GM23338 (cell line): ENCODE measurements at regions not wholly inside any gene's neighbourhood (a gene's known extent, or its start where the extent isn't known, plus 50 kb on each side); places are given as distances from the start of the nearest gene placed in this dataset.

Experiments used
- ATAC-seq: fragments of 200-7000 bp; cut with Tn5 transposase; 3 replicates; pipeline ENCODE4 v1.9.1; 2020
- DNase-seq: peaks from one replicate; pipeline ENCODE4 v3.0.0-alpha.2; 2015; ENCODE audit warnings: low spot score
- H2AFZ ChIP-seq: fragments of 200-600 bp; sonication (generic); 2 replicates; pipeline ENCODE4 v1.8.0; 2016; ENCODE audit warnings: antibody characterized with exemption, mild to moderate bottlenecking, moderate library complexity
- H3F3A ChIP-seq: fragments of 200-600 bp; sonication (generic); replicated peaks from 2 replicates; pipeline ENCODE4 v1.8.0; 2017; ENCODE audit warnings: antibody characterized with exemption, mixed run types, low read depth
- H3K27ac ChIP-seq: fragments of 200-600 bp; sonication (generic); 2 replicates; pipeline ENCODE4 v1.6.1; 2016; ENCODE audit warnings: low read depth
- H3K27me3 ChIP-seq: fragments of 200-600 bp; sonication (generic); 2 replicates; pipeline ENCODE4 v1.8.0; 2016; ENCODE audit warnings: mild to moderate bottlenecking, mixed run types, moderate library complexity; ENCODE audit not compliant: insufficient read depth
- H3K36me3 ChIP-seq: fragments of 200-600 bp; sonication (generic); 2 replicates; pipeline ENCODE4 v1.8.0; 2016; ENCODE audit warnings: mild to moderate bottlenecking; ENCODE audit not compliant: insufficient read depth
- H3K4me1 ChIP-seq: fragments of 200-600 bp; sonication (generic); 2 replicates; pipeline ENCODE4 v1.8.0; 2016; ENCODE audit warnings: mild to moderate bottlenecking, moderate library complexity; ENCODE audit not compliant: insufficient read depth
- H3K4me2 ChIP-seq: fragments of 200-600 bp; sonication (generic); 2 replicates; pipeline ENCODE4 v1.7.1; 2017; ENCODE audit warnings: mixed run types
- H3K4me3 ChIP-seq: fragments of 200-600 bp; sonication (generic); 2 replicates; pipeline ENCODE4 v1.6.1; 2016; ENCODE audit warnings: mixed run types
- H3K79me2 ChIP-seq: fragments of 200-600 bp; sonication (generic); replicated peaks from 2 replicates; pipeline ENCODE4 v1.8.0; 2017; ENCODE audit warnings: mild to moderate bottlenecking; ENCODE audit not compliant: insufficient read depth
- H3K9me2 ChIP-seq: fragments of 200-600 bp; sonication (generic); 2 replicates; pipeline ENCODE4 v1.8.0; 2017; ENCODE audit not compliant: insufficient read depth
- H4K20me1 ChIP-seq: fragments of 200-600 bp; sonication (generic); replicated peaks from 2 replicates; pipeline ENCODE4 v1.8.0; 2017; ENCODE audit warnings: mild to moderate bottlenecking; ENCODE audit not compliant: insufficient read depth
- H3K27ac Mint-ChIP-seq: 2 replicates; pipeline ENCODE4 v1.8.0; 2020; ENCODE audit warnings: inconsistent platforms, mild to moderate bottlenecking, moderate library complexity, mixed read lengths
- H3K27me3 Mint-ChIP-seq: 3 replicates; pipeline ENCODE4 v1.8.0; 2022; ENCODE audit warnings: low read depth, mild to moderate bottlenecking, moderate library complexity, mixed read lengths, inconsistent platforms; ENCODE audit not compliant: insufficient read depth, poor library complexity
- H3K36me3 Mint-ChIP-seq: 3 replicates; pipeline ENCODE4 v1.8.0; 2021; ENCODE audit warnings: low read depth, mild to moderate bottlenecking, inconsistent platforms, moderate library complexity, mixed read lengths
- H3K4me1 Mint-ChIP-seq: 3 replicates; pipeline ENCODE4 v1.8.0; 2020; ENCODE audit warnings: mild to moderate bottlenecking, inconsistent platforms, mixed read lengths
- H3K4me3 Mint-ChIP-seq: 3 replicates; pipeline ENCODE4 v1.8.0; 2021; ENCODE audit warnings: moderate library complexity, mild to moderate bottlenecking, inconsistent platforms, mixed read lengths
- H3K9me3 Mint-ChIP-seq: 3 replicates; pipeline ENCODE4 v1.8.0; 2020; ENCODE audit warnings: moderate library complexity, mild to moderate bottlenecking, inconsistent platforms, mixed read lengths
- CREB1 ChIP-seq: fragments of 250-450 bp; sonication (Bioruptor Pico); IDR thresholded peaks from 2 replicates; pipeline ENCODE4 v1.5.0; 2020; ENCODE audit warnings: low read depth, mild to moderate bottlenecking, moderate library complexity
- EZH2 ChIP-seq: fragments of 200-600 bp; sonication (generic); IDR thresholded peaks from one replicate; pipeline ENCODE4 v1.8.0; 2017; ENCODE audit warnings: antibody characterized with exemption, mild to moderate bottlenecking, low read depth; ENCODE audit not compliant: unreplicated experiment
- EZH2phosphoT487 ChIP-seq: fragments of 200-600 bp; sonication (generic); IDR thresholded peaks from one replicate; pipeline ENCODE4 v1.8.1; 2018; ENCODE audit warnings: antibody characterized with exemption; ENCODE audit not compliant: unreplicated experiment
- JUNB ChIP-seq: IDR thresholded peaks from one replicate; pipeline ENCODE4 v1.6.1; 2016; ENCODE audit warnings: antibody characterized with exemption; ENCODE audit not compliant: unreplicated experiment
- NANOG ChIP-seq: IDR thresholded peaks from 2 replicates; pipeline ENCODE4 v1.6.1; 2016; ENCODE audit warnings: antibody characterized with exemption, borderline replicate concordance
- POLR2AphosphoS5 ChIP-seq: IDR thresholded peaks from 2 replicates; pipeline ENCODE4 v1.6.1; 2016; ENCODE audit warnings: antibody characterized with exemption, low read depth
- STAT1 ChIP-seq: IDR thresholded peaks from one replicate; pipeline ENCODE4 v1.6.1; 2016; ENCODE audit warnings: antibody characterized with exemption; ENCODE audit not compliant: unreplicated experiment
- ZNF114 ChIP-seq: fragments of 250-450 bp; sonication (Bioruptor Pico); IDR thresholded peaks from 2 replicates; pipeline ENCODE4 v1.5.0; 2020; ENCODE audit warnings: mild to moderate bottlenecking, moderate library complexity
- ZNF331 ChIP-seq: fragments of 250-450 bp; sonication (Bioruptor Pico); IDR thresholded peaks from 2 replicates; pipeline ENCODE4 v1.5.0; 2020; ENCODE audit warnings: low read depth, mild to moderate bottlenecking, moderate library complexity
- TF ChIP-seq, protein P1 (sequence below): fragments of 250-450 bp; sonication (Bioruptor Pico); IDR thresholded peaks from 2 replicates; pipeline ENCODE4 v1.5.0; 2020; ENCODE audit warnings: mild to moderate bottlenecking, moderate library complexity
- TF ChIP-seq, protein P2 (sequence below), 2 experiments: fragments of 200-600 bp in 1 of 2; sonication (generic) in 1 of 2; conservative IDR thresholded peaks; 2 replicates each; pipeline versions ENCODE4 v1.5.1 to v1.6.1; 2016 to 2017; ENCODE audit warnings: antibody characterized with exemption in 2 of 2, low read depth in 2 of 2, mild to moderate bottlenecking in 2 of 2, moderate library complexity in 1 of 2
- TF ChIP-seq, protein P3 (sequence below): IDR thresholded peaks from 2 replicates; pipeline ENCODE4 v1.6.1; 2016; ENCODE audit warnings: antibody characterized with exemption
- TF ChIP-seq, protein P4 (sequence below): IDR thresholded peaks from one replicate; pipeline ENCODE4 v1.6.1; 2018; ENCODE audit warnings: antibody characterized with exemption; ENCODE audit not compliant: unreplicated experiment

DNA sequence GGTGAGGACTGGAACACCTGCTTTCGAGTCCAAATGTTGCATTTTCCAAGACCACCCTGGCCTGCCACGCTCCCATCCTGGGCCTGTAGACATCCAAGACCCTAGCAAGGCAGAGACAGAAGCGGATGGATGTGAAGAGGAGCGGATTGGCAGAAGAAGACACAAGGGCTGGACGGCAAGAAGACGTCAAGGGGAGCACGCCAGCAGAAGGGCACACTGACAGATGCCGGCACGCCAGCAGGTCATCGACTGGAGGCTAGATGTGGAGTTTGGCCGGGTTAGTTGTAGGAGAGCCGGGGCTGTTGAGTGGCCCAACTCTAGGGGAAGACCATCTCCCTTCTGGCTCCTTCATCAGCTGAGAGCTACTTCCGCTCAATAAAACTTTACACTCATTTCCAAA, 251.6 kb downstream of the ZWINT start:
- Histone ChIP-seq H3F3A (no peaks in the 10 kb centered on the region), H3K4me2 (no peak overlapping the region), H2AFZ (no peak overlapping the region), H3K27me3 (no peaks in the 10 kb centered on the region), H4K20me1 (no peaks in the 10 kb centered on the region), H3K4me1 (no peaks in the 10 kb centered on the region), H3K36me3 (no peaks in the 10 kb centered on the region), H3K27ac (no peak overlapping the region), H3K4me3 (no peak overlapping the region), H3K79me2 (no peaks in the 10 kb centered on the region), H3K9me2 (no peaks in the 10 kb centered on the region)
- TF ChIP-seq STAT1 (no peak), ZNF114 (CRISPR knock-in tag) (no peak), NANOG (no peak), JUNB (no peak), POLR2AphosphoS5 (no peak), CREB1 (CRISPR knock-in tag) (no peak), EZH2phosphoT487 (no peak), EZH2 (no peak), ZNF331 (CRISPR knock-in tag) (no peak)
- TF ChIP-seq, protein P1, sequence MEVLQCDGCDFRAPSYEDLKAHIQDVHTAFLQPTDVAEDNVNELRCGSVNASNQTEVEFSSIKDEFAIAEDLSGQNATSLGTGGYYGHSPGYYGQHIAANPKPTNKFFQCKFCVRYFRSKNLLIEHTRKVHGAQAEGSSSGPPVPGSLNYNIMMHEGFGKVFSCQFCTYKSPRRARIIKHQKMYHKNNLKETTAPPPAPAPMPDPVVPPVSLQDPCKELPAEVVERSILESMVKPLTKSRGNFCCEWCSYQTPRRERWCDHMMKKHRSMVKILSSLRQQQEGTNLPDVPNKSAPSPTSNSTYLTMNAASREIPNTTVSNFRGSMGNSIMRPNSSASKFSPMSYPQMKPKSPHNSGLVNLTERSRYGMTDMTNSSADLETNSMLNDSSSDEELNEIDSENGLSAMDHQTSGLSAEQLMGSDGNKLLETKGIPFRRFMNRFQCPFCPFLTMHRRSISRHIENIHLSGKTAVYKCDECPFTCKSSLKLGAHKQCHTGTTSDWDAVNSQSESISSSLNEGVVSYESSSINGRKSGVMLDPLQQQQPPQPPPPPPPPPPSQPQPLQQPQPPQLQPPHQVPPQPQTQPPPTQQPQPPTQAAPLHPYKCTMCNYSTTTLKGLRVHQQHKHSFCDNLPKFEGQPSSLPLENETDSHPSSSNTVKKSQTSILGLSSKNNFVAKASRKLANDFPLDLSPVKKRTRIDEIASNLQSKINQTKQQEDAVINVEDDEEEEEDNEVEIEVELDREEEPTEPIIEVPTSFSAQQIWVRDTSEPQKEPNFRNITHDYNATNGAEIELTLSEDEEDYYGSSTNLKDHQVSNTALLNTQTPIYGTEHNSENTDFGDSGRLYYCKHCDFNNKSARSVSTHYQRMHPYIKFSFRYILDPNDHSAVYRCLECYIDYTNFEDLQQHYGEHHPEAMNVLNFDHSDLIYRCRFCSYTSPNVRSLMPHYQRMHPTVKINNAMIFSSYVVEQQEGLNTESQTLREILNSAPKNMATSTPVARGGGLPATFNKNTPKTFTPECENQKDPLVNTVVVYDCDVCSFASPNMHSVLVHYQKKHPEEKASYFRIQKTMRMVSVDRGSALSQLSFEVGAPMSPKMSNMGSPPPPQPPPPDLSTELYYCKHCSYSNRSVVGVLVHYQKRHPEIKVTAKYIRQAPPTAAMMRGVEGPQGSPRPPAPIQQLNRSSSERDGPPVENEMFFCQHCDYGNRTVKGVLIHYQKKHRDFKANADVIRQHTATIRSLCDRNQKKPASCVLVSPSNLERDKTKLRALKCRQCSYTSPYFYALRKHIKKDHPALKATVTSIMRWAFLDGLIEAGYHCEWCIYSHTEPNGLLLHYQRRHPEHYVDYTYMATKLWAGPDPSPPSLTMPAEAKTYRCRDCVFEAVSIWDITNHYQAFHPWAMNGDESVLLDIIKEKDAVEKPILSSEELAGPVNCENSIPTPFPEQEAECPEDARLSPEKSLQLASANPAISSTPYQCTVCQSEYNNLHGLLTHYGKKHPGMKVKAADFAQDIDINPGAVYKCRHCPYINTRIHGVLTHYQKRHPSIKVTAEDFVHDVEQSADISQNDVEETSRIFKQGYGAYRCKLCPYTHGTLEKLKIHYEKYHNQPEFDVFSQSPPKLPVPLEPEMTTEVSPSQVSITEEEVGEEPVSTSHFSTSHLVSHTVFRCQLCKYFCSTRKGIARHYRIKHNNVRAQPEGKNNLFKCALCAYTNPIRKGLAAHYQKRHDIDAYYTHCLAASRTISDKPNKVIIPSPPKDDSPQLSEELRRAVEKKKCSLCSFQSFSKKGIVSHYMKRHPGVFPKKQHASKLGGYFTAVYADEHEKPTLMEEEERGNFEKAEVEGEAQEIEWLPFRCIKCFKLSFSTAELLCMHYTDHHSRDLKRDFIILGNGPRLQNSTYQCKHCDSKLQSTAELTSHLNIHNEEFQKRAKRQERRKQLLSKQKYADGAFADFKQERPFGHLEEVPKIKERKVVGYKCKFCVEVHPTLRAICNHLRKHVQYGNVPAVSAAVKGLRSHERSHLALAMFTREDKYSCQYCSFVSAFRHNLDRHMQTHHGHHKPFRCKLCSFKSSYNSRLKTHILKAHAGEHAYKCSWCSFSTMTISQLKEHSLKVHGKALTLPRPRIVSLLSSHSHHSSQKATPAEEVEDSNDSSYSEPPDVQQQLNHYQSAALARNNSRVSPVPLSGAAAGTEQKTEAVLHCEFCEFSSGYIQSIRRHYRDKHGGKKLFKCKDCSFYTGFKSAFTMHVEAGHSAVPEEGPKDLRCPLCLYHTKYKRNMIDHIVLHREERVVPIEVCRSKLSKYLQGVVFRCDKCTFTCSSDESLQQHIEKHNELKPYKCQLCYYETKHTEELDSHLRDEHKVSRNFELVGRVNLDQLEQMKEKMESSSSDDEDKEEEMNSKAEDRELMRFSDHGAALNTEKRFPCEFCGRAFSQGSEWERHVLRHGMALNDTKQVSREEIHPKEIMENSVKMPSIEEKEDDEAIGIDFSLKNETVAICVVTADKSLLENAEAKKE (CRISPR knock-in tag), result no peak
- TF ChIP-seq, protein P2, sequence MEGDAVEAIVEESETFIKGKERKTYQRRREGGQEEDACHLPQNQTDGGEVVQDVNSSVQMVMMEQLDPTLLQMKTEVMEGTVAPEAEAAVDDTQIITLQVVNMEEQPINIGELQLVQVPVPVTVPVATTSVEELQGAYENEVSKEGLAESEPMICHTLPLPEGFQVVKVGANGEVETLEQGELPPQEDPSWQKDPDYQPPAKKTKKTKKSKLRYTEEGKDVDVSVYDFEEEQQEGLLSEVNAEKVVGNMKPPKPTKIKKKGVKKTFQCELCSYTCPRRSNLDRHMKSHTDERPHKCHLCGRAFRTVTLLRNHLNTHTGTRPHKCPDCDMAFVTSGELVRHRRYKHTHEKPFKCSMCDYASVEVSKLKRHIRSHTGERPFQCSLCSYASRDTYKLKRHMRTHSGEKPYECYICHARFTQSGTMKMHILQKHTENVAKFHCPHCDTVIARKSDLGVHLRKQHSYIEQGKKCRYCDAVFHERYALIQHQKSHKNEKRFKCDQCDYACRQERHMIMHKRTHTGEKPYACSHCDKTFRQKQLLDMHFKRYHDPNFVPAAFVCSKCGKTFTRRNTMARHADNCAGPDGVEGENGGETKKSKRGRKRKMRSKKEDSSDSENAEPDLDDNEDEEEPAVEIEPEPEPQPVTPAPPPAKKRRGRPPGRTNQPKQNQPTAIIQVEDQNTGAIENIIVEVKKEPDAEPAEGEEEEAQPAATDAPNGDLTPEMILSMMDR (conservative IDR thresholded peaks at IDR 0.05; ENCODE audit: low read depth in 2 of 2), result no peak
- TF ChIP-seq, protein P3, sequence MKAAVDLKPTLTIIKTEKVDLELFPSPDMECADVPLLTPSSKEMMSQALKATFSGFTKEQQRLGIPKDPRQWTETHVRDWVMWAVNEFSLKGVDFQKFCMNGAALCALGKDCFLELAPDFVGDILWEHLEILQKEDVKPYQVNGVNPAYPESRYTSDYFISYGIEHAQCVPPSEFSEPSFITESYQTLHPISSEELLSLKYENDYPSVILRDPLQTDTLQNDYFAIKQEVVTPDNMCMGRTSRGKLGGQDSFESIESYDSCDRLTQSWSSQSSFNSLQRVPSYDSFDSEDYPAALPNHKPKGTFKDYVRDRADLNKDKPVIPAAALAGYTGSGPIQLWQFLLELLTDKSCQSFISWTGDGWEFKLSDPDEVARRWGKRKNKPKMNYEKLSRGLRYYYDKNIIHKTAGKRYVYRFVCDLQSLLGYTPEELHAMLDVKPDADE, result no peak
- TF ChIP-seq, protein P4, sequence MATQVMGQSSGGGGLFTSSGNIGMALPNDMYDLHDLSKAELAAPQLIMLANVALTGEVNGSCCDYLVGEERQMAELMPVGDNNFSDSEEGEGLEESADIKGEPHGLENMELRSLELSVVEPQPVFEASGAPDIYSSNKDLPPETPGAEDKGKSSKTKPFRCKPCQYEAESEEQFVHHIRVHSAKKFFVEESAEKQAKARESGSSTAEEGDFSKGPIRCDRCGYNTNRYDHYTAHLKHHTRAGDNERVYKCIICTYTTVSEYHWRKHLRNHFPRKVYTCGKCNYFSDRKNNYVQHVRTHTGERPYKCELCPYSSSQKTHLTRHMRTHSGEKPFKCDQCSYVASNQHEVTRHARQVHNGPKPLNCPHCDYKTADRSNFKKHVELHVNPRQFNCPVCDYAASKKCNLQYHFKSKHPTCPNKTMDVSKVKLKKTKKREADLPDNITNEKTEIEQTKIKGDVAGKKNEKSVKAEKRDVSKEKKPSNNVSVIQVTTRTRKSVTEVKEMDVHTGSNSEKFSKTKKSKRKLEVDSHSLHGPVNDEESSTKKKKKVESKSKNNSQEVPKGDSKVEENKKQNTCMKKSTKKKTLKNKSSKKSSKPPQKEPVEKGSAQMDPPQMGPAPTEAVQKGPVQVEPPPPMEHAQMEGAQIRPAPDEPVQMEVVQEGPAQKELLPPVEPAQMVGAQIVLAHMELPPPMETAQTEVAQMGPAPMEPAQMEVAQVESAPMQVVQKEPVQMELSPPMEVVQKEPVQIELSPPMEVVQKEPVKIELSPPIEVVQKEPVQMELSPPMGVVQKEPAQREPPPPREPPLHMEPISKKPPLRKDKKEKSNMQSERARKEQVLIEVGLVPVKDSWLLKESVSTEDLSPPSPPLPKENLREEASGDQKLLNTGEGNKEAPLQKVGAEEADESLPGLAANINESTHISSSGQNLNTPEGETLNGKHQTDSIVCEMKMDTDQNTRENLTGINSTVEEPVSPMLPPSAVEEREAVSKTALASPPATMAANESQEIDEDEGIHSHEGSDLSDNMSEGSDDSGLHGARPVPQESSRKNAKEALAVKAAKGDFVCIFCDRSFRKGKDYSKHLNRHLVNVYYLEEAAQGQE, result no peak
- no peak overlapping the region for H3K27ac Mint-ChIP-seq
- ATAC-seq (no peak), DNase-seq (no peak)
- no peak overlapping the region for H3K4me3 Mint-ChIP-seq
- H3K36me3 Mint-ChIP-seq, result no peaks in the 10 kb centered on the region
- H3K9me3 Mint-ChIP-seq, result no peaks in the 10 kb centered on the region
- no peaks in the 10 kb centered on the region for H3K27me3 Mint-ChIP-seq
- no peaks in the 10 kb centered on the region for H3K4me1 Mint-ChIP-seq
